ENCODE measurements at regions not wholly inside any gene's neighbourhood (a gene's known extent, or its start where the extent isn't known, plus 50 kb on each side); places are given as distances from the start of the nearest gene placed in this dataset.
"Not testable (repeated sequence)": the region's sequence is repeated elsewhere in the genome, so short reads cannot be mapped to it uniquely, and the experiment has no call there.

DNA sequence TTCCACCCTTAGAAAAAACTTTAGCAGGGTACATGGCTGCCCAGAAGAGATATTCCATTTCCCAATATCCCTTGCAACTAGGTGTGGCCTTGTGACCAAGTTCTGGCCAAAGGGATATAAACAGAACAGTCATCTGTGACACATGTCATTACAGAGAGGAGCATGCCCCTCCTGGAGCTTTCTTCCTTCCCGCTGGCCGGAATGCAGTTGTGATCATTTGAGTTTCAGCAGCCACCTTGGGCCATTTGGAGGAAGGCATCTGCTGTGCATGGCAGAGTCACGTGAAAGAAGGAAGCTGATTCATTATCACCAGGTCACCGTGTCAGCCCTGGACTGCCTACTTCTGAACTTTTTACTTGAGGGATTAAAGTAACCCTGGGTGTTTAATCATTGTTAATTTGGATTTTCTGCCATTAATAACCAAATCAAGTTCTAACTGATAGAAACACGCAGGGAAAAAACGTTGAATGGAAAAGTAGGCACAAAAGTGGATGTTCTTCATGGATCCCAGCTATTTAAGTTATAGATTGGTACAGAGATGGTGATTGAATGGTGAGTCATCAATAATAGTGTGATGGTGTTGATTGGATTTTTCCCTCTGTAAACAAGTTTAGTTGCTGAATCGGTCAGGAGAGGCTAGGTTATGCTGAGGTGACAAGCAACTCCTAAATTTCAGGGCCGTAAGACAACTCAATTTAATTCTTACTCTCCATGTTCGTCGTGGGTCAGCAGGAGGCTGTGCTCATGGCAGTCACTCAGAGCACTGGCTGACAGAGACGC, 80.7 kb upstream of the CCDC167 start:
- peak; percentile 46 for DNase-seq

DNA sequence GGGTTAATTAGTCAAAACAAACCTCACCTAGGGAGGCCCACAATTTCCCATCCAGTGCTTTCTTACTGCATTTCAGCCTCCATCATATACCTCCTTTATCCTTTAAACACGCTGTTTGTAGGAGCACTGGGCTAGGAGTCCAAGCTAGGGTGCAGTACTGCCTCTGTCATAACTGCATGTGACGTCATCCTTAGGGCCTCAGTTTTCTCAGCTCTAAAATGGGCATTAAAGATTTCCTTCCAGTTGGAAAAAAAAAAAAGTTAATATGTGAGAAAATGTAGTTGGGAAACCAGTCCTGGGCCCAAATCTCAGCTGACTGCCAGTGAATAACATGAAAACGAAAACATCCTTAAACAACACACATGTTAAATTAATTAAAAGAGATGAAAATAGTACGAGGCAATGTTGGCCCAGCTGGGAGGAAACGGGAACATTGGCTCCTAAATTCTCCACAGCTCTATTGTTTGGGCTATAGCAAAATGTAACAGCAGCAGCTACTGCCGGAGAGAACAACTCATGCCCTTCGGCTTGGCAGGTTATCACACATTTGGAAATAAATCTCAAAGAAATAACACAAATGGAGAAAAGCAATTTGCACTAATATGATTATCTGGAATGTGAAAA, 79.9 kb upstream of the CCDC167 start:
- no peak for DNase-seq

DNA sequence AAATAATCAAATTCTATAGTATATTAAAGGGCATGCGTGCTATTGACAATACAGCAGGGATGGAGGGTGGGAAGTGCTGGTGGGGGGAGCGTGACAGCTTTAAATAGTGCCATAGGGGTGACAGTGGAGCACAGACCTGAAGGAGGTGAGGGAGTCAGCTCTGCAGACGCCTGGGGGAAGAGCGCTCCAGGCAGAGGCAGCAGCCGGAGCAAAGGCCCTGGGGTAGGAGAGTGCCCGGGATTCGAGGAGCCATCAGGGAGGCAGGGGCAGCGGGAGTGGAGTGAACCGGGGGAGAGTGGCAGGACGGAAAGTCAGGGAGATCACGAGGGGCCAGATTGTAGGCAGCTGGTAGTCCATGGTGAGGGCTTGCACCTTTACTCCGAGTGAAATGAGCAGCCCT, 78.4 kb upstream of the CCDC167 start:
- DNase-seq: no peak

DNA sequence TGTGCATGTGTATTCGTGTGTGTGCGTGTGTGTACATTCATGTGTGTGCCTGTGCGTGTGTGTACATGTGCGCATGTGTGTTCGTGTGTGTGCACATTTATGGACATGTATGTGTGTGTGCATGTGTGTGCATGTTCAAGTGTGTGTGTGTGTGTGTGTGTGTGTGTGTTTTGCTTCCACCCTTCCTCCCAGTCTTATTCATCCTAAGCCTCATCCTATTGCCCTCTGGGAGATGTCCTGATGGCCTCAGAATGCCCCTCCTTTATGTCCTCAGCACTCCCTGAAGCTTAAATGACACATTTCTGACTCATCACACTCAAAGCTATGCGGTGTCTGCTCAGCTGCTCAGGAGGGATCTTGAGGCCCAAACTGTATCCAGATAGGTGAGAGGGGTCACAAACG, 76.6 kb upstream of the CCDC167 start:
- DNase-seq: no peak

DNA sequence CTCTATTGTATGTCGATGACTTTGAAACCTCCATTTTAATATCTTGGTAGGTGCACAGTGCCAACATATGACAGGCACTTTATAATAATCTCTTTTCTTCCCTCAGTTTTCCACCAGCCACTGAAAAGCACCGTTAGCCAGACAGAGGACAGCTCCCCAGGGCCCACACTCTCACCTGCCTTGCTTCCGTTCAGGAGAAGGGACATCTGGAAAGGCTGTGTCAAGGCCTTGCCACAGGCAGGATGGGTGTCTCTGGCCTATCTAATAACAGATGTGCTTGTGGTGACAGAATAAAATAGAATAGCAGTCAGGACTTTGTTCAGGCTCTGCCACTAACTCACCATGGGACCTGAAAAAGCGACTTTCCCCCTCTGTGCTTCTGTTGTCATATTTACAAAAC, 75.5 kb upstream of the CCDC167 start:
- no peak for DNase-seq

DNA sequence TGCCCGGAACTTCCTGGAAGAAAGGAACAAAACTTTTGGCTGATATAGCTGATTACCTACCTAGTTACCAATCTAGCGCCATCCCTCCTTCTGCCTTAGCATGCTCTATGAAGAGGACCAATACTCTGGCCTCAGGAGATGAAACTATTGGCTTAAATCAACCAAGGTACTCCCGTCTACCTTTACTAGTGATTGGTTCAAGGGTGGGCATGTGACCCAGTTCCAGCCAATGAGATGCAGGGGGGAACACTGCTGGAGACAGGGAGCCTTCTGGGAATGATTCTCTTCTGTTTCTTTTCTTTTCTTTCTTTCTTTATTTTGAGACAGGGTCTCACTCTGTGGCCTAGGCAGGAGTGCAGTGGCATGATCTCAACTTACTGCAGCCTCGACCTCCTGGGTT, 72.6 kb upstream of the CCDC167 start:
- no peak for DNase-seq

DNA sequence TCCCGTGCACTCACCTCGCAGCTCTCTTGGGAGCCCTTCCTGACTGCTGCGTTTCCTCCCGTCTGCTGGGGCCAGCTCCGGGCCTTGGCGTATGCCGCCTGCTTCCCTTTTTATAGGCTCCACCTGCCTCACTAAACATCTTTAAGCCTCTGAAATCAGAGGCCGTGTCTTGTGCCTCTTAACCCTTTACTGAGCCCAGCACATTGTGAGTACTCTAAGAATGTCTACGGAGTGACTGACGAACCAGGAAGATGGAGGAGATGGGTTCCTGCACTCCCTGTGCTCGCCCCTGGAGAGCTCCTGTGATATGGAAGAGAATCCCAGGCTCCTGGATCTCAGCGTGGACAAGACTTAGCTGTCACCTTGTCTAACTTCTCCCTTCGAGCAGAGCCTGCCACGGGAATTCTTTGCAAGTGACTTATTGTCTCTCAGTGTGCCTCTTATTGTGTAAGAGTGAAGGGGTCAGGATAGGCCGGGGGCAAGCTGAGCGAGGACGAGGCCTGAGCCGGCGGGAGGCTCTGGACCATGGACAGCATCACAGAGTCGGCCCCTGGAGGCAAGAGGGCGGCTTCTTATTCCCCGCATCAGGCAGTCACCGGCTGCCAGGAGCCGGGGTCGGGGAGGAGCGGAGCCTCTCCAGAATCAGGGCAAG, 70.9 kb upstream of the CCDC167 start:
- DNase-seq: no peak

DNA sequence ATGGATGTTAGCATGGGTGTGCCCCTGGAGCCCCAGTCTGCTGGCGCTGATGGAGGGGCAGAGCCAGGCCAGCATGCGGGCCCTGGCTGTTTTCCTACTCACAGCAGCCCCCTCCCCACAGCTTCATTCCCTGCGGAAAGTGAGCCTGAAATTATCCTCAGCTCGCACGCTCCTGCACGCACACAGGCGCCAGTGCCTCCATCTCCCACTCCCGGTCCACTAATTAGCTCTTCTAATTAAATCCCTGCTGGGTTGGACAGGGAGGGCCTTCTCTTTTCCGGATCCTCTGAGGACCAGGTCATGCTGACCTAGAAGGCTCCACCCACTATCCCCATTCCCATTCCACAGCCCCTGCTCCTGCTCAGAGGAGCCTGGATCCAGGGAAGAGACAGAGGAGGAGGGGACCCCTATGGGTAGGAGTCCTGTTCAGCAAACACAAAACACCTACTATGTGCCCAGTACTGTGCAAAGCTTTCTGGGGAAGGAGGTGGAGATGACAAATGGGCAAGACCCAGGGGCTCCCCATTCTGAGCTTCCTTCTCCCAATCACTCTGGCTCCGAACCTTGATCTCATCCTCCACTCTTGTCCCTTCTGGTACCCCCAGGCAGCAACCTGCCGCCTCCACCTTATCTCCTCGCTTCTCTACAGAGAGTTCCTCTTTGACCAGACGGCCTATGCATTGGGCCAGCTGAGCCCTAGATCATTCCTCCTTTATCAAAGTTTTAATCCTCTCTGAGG, 70.2 kb upstream of the CCDC167 start:
- DNase-seq: no peak

DNA sequence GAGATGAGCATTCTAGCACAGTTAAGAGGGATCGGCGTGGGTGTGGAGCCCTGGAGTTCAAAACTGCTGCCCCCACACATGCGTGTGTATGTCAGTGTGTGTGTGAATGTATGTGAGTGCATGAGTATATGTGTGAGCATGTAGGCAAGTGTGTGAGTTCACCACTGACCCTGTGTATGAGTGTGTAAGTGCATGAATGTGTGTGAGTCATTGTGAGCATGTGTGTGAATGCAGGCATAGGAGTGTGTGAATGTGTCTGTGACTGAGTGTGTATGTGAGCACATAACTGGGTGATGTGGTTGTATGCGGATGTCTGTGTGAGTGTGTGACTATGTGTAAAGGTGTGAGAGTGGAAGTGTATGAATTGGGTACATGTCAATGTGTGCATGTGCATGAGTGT, 69.6 kb upstream of the CCDC167 start:
- DNase-seq: no peak

DNA sequence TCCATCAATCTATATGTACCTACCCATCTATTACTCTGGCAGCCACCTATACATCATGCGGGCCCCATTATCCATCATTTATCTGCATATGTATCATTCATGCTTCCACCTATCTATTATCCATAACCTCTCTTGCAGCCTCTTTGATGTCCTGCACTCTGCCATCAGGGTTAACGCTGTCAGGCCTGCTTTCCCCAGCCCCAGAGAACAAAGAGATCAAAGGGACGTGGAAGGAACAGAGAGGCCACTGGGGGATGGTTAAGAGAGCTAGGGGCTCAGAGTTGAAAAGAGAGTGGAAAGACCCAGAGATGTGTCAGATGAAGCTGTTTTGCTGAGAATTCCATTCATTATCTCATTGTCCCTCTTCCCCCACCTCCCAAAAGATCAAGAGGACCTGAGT, 67.3 kb upstream of the CCDC167 start:
- no peak for DNase-seq

DNA sequence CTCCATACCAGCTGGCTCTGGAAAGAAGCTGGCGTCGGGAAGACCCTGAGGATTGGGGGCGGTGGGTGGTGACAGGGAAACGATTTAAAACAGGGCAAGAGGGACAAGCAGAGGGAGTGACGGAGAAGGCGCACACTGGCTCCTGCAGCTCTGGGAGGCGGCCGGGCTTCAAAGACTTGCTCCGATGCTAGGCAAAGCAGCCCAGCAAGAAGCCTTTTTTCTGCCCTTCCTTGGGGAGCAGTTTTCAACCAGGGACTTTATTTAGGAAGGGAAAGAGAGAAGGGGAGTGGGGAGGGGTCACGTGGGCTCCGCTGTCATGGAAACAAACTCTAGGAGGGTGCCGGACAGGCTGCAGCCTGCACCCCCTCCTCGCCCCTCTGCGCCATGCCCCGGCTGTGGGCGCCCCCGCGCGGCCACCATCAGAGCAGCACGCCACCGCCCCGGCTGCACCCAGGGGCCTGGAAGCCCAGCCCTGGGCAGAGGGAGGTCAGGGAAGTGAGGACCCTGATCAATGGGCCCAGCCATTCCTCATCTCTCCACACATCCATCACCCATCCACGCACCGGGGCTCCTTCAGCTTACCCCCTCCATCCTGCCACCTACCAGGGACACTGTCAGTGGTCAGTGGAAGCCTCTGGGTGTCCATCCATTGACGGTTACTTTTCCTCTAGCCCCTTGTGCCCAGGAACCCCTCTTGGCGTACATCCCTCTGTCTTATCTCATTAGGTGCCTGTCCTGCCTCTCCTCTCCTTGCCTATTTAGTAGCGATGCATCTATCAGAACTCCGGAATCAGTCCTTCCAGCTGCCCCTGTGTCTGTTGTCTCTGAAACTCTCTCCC, 66.6 kb upstream of the CCDC167 start:
- peak; percentile 64 for DNase-seq

DNA sequence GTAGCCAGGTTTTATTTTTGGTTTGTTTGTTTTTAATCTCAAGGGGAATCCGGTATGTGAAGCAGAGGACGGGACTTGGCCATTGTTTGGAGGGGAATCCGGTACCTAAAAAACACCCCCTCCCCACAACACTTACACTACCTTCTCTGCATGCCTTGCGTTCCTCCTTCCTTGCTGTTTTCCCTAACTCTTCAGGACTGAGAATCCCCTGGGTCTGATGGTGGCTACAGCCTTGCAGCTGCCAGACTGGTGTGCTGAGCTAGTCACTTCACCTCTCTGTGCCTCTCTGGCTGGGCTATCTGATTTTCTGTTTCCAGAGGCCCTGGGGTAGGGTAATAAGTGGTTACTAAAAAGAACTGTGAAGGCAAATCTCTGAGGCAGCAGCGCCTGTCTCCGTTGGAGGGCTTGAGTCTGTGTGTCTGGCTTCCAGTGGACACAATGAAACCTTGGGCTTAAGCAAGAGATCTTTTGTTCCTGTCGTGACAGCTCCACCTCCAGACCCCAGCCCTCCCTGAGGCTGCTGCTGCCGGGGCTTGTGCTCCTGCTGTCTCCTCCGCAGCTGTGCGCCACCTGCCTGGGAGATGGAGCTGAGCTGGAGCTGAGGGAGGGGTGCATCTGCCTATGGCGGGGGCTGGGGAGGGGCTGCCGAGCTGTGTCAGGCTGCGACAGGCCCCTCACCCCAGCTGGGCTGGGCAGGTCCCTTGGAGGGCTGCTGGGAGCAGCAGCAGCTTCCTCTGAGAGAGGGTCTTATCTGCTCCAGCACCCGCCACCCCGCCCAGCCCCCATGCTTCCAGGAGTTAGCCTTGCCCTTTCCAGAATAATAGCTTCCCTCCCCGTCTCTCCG, 65.8 kb upstream of the CCDC167 start:
- DNase-seq: peak; percentile 24

DNA sequence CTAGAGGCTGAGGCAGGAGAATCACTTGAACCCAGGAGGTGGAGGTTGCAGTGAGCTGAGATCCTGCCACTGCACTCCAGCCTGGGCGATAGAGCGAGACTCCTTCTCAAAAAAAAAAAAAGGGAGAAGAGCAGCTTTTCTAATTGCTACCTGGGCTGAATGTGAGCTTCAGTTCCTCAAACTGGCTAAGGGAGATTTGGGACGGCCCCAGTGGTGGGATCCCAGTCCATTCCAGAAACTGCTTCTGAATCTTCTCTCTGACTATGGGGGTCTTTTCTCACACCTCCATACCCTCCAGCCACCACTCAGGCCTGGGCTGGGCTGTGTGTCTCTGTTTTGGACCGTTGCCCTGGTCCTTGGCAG, 63.2 kb upstream of the CCDC167 start:
- DNase-seq: not testable (repeated sequence)

DNA sequence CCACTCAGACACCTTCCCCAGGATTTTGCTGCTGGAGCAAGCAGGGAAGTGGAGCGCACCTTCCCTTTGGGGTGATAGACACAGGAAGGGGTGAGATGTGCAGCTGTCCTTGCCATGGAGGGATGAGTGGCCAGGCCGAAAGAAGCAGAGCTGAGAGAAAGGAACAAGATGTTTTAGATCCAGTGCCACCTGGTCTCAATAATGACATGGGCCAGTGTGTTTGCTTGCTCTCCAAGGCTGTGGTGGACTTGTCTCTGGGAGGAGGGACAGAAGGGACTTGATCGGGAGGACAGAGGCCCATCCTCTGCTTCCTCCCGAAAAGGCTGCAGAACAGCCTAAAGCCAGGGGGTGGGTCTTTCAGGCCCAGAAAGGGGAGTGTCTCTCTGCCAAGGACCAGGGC, 61.7 kb upstream of the CCDC167 start:
- DNase-seq: no peak

DNA sequence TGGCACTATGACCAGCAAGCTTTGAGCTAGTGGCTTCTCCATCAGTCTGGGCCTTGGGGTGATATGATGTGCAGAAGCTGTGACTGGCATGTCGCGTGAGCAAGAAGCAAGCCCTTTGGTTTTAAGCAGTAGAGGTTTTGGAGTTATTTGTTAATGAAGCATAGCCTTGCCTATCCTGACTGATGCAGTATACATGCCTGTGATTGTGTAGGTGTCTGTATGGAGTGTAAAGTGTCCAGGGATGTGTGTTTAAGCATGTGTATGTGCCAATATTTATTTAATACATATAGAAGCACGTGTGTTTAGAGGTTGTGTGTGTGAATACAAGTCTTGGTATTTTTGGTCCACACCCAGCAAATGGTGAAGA, 61.0 kb upstream of the CCDC167 start:
- DNase-seq: no peak

DNA sequence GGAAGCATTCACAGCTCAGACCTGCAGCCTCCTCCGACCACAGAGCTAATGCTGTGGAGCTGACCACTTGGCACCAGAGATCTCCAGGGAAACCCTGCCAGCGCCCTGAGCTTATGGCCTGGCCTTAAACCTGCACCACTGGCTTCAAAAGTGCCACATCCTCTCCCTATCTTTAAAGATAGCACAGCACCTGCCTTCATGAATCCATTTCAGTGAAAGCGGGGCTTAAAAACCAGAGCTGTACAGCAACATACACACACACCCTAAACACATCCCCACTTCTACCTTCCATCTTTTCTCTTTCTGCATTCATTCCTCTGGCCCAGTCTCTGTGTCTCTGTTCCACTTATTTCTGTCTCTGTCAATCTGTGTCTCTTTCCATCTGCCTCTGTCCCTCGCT, 59.8 kb upstream of the CCDC167 start:
- DNase-seq: no peak

DNA sequence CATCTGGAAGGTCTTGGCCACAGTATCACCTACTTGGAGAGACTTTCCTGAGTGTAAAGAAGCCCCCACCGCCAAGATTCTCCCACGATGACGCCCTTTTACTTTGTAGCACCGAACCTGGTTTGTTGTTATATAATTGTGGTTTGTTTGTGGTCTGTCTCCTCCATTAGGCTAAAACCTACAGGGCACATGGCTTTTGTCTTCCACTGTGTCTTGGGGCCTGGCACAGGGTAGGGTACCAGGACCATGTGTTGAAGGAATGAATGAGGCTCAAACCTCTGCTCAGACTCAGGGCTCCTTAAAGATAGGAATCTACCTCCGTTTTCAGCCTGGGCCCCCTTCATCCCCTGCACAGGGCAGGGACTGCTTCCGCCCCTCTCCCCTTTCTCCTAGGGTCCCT, 59.4 kb upstream of the CCDC167 start:
- DNase-seq: no peak

DNA sequence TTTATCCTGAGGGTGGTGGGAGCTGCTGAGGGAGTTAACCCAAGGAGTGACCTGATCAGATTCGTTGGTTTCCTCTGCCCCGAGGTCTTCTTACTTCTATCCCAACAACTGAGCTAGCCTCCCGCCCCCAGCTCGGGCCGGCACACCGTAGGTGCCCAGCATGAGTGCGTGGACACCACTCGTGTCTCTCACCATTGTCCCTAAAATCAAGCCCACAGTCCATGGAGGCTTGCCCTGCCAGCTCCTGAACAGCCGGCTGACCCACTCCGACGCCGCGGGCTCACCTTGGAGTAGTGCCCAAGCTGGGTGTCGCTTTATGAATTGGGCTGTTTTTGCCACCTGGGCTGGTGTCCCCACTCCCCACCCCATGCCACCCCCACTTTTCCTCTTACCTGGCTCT, 59.0 kb upstream of the CCDC167 start:
- DNase-seq: no peak

DNA sequence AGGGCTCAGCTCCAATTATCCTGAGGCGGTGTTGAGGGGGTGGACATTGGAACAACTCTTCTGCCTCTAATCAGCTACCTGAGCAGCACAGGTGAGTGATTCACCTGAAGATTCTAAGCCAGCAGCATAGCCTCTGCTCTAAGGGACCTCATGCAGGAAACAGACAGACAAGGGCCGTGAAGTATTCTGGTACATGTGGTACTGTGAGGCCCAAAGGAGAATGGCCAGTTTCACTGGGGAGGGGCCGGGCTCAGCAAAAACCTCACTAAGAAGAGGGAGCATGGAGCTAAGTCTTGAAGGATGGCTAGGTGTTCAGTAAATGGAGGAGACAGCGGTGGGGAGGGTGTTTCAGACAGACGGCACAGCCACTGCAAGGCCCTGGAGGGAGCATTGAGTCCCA, 58.5 kb upstream of the CCDC167 start:
- no peak for DNase-seq

DNA sequence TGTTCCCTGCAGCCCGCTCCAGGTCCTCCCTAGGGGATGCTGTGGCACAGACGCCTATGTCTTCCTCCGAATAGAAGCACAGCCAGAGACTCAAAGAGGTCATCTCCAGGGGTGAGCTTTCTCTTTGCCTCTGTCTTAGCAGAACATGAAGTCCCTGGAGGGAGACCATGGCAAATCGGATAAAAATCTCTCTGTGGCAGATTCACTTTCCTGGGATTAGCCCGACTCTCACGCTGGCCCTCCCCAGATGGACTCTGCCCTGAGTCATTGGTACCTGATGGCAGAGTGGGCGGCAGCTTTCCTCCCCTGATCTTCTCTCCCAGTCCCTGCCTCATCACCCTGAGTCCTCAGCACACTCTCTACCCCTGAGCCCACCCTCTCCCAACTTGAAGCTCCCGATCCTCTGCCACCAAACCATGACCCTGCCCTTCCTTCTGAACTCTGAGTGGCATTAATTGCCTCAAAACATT, 58.0 kb upstream of the CCDC167 start:
- no peak for DNase-seq

DNA sequence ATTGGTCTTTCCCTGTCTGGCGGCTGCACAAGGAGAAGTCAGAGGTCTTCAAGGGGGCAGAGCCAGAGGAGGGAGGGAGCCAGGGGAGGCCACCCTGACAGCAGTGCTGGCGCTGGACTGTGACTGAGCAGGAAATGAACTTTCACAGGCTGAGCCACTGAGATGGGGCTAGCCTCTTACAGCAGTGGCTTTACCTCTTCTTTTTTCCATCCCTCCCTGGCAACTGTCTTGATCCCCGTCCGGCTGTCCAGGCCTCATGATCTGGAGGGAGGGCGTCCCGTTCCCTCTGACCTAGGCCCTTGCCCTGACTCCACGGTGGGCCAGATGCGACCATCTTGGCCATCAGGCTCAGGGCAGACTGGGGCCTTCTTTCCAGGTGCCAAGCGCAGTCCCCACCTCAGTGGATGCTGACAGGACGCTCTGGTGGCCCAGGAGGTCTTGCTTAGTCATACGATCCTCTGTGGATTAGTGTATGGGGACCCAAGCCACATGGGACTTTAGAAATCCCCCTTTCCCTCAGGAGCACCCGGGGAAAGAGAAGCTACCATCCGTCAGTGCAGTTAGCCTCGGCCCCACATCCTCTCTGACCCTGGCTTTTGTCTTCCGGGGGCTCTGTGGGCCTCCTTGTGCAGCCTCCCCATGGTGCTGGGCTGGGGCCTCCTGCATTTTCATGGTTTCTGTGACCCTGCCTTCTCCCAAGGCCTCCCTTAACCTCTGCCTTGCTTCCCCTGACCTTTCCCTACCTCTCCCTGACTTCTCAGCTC, 57.4 kb upstream of the CCDC167 start:
- DNase-seq: no peak

Data from dermis blood vessel endothelial cell (primary cell).